Left ventricle myocardium inferior (tissue), 1 donor: ENCODE measurements at regions not wholly inside any gene's neighbourhood (a gene's known extent, or its start where the extent isn't known, plus 50 kb on each side); places are given as distances from the start of the nearest gene placed in this dataset.
"Not testable (repeated sequence)": the region's sequence is repeated elsewhere in the genome, so short reads cannot be mapped to it uniquely, and the experiment has no call there.

ENCODE experiments used
- DNase-seq: peaks from one replicate; pipeline ENCODE4 v3.0.0-alpha.2; 2020
- H3K27ac ChIP-seq: fragments of 200-600 bp; replicated peaks from 2 replicates; pipeline ENCODE4 v1.8.0; 2021
- H3K27me3 ChIP-seq: fragments of 200-600 bp; 2 replicates; pipeline ENCODE4 v1.8.0; 2021; ENCODE audit warnings: low read depth
- H3K36me3 ChIP-seq: fragments of 200-600 bp; 2 replicates; pipeline ENCODE4 v1.8.0; 2021
- H3K4me1 ChIP-seq: fragments of 200-600 bp; 2 replicates; pipeline ENCODE4 v1.8.0; 2021
- H3K4me3 ChIP-seq: fragments of 200-600 bp; 2 replicates; pipeline ENCODE4 v1.8.0; 2021; ENCODE audit warnings: mild to moderate bottlenecking, moderate library complexity
- H3K9me3 ChIP-seq: fragments of 200-600 bp; replicated peaks from 2 replicates; pipeline ENCODE4 v1.8.0; 2021
- intact Hi-C: fragments of 100-400 bp; cut with micrococcal nuclease; formaldehyde crosslinking; loops from one replicate; pipeline ENCODE4 v1.11.0; 2022
- TF ChIP-seq, protein P1 (sequence below): fragments of 200-600 bp; IDR thresholded peaks from 2 replicates; pipeline ENCODE4 v1.8.0; 2021; ENCODE audit warnings: antibody characterized with exemption, mild to moderate bottlenecking, borderline replicate concordance
- donor health status: DM: no; HTN: yes; CAD: no; lungs with severe emphysema.

DNA sequence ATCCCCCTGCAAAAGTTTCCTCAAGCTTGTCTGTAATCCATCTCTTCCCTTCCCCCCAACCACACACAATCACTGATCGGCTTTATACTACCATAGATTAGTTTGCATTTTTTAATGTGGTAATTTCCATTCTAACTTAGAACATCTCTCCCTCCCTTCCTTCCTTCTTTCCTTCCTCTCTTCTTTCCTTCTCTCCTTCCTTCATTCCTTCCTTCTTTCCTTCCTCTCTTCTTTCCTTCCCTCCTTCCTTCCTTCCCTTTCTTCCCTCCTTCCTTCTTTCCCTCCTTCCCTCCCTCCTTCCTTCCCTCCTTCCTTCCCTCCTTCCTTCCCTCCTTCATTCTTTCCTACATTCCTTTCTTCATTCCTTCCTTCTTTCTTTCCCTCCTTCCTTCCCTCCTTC is 166.2 kb upstream of the MSX2 start:
- no peak overlapping the region for H3K27ac ChIP-seq
- intact Hi-C loops: no loop called here
- DNase-seq: no peak
- H3K36me3 ChIP-seq: no peaks in the 10 kb centered on the region
- TF ChIP-seq, protein P1, sequence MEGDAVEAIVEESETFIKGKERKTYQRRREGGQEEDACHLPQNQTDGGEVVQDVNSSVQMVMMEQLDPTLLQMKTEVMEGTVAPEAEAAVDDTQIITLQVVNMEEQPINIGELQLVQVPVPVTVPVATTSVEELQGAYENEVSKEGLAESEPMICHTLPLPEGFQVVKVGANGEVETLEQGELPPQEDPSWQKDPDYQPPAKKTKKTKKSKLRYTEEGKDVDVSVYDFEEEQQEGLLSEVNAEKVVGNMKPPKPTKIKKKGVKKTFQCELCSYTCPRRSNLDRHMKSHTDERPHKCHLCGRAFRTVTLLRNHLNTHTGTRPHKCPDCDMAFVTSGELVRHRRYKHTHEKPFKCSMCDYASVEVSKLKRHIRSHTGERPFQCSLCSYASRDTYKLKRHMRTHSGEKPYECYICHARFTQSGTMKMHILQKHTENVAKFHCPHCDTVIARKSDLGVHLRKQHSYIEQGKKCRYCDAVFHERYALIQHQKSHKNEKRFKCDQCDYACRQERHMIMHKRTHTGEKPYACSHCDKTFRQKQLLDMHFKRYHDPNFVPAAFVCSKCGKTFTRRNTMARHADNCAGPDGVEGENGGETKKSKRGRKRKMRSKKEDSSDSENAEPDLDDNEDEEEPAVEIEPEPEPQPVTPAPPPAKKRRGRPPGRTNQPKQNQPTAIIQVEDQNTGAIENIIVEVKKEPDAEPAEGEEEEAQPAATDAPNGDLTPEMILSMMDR: no peak
- no peaks in the 10 kb centered on the region for H3K9me3 ChIP-seq
- peaks cover 74% of the 10 kb centered on the region for H3K27me3 ChIP-seq
- H3K4me3 ChIP-seq: no peak overlapping the region
- H3K4me1 ChIP-seq: no peaks in the 10 kb centered on the region

DNA sequence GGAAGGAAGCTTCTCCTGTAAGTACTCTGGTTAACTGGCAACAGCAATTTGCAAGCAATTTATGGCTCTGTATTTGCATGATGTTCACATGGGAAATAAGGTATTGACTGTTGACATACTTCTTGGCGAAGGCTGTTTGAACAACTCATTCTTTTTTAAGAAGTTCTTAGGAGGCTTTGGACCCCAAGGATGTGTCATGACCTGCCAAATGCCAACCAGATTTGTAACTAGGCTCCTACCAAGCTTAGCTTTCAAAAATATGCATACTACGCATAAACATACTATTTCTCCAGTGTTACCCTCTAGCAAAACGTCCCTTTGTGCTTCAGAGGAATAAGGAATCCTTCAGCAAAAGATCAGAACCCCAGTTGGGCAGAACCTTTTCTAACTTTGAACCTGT is 165.2 kb upstream of the MSX2 start:
- TF ChIP-seq, protein P1: no peak
- no peaks in the 10 kb centered on the region for H3K4me1 ChIP-seq
- H3K4me3 ChIP-seq: no peak overlapping the region

DNA sequence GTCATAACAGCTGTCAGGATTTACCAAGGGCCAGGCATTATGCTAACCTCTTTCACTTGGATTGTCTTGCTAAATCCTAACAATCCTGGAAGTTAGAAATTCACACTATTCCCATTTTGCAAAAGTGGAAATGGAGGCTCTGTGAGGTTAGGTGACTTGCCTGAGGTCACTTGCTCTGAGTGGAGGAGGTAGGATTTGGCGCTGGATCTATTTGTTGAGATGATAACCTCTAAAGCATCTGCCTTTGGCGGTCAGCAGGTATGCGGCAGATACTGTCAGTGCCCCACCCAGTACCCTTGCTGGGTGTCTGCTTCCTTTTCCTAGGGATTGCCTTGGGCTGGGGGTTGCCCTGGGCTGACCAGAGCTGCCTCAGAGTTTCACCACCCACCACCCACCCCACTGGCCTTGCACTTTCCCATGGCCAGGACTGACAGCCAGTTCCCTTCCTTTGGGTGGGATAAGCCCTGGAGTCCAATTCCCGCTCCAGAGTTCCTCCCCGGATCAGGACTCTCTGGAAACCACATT is 164.8 kb upstream of the MSX2 start:
- H3K4me1 ChIP-seq: no peaks in the 10 kb centered on the region
- TF ChIP-seq, protein P1: no peak
- peaks cover 82% of the 10 kb centered on the region for H3K27me3 ChIP-seq
- H3K27ac ChIP-seq: no peak overlapping the region
- intact Hi-C loops: no loop called here
- no peak for DNase-seq
- H3K4me3 ChIP-seq: no peak overlapping the region
- H3K36me3 ChIP-seq: no peaks in the 10 kb centered on the region
- no peaks in the 10 kb centered on the region for H3K9me3 ChIP-seq

More for the DNA sequence above, 165.2 kb upstream of the MSX2 start:
- intact Hi-C loops: no loop called here
- Histone ChIP-seq H3K9me3 (no peaks in the 10 kb centered on the region), H3K27me3 (peaks cover 77% of the 10 kb centered on the region), H3K36me3 (no peaks in the 10 kb centered on the region), H3K27ac (no peak overlapping the region)
- DNase-seq: no peak

DNA sequence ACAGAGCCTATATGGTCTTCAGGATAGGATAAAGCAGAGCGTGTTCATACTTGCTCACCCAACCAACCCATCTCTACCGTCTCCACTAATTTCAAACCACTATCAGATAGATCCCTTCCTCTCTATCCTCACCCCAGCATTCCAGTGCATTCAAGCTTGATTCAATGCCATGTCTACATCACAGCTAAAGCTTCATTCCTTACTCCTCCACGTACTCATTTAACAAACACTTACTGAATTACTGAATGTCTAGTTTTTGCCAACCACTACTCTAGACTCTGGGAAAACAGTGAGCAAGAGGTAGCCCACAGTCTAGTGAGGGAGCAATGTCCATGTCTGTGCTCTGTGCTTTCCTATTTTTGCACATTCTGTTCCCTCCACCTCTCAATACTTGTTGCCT is 163.5 kb upstream of the MSX2 start:
- Histone ChIP-seq H3K4me3 (no peak overlapping the region), H3K27me3 (peaks cover 89% of the 10 kb centered on the region), H3K27ac (no peak overlapping the region), H3K4me1 (no peaks in the 10 kb centered on the region), H3K36me3 (no peaks in the 10 kb centered on the region), H3K9me3 (no peaks in the 10 kb centered on the region)
- TF ChIP-seq, protein P1: no peak
- intact Hi-C loops: no loop called here
- DNase-seq: no peak

DNA sequence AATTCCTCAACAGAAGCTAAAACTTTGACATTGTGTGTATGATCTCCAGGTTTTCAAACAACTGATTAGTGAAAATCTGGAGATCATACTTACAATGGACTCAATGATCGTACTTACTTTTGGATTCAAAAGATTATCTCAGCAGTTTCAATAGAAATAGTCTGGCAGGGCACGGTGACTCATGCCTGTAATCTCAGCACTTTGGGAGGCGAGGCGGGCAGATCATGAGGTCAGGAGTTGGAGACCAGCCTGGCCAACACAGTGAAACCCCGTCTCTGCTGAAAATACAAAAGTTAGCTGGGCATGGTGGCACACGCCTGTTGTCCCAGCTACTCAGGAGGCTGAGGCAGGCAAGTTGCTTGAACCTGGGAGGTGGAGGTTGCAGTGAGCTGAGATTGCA is 161.3 kb upstream of the MSX2 start:
- H3K4me1 ChIP-seq, H3K27ac ChIP-seq, intact Hi-C loops, H3K4me3 ChIP-seq, DNase-seq, H3K9me3 ChIP-seq, H3K36me3 ChIP-seq: not testable (repeated sequence)
- H3K27me3 ChIP-seq: peaks cover 87% of the 10 kb centered on the region

DNA sequence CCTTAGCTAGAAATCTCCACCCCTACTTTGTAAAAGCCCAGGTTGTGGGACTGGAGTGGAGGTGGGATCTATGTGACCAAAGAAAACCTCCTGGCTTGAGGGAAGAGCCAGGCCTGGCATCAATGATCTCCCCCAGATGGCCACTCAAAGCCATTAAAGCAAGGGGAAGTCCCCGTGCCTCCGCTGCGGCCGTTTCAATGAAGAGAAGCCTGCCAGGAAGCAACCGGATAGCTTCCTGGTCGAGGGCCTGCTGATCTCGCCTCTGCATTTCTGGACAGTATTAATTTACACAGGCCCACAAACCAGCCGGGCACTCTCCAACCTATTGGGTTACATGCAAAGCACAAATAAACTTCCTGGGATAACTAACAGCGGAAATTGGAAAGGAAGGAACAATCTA is 160.5 kb upstream of the MSX2 start:
- Histone ChIP-seq H3K4me3 (no peak overlapping the region), H3K36me3 (no peaks in the 10 kb centered on the region), H3K4me1 (no peaks in the 10 kb centered on the region), H3K9me3 (no peaks in the 10 kb centered on the region), H3K27ac (no peak overlapping the region), H3K27me3 (peaks cover 84% of the 10 kb centered on the region)
- DNase-seq: peak; percentile 14
- intact Hi-C loops: no loop called here
- TF ChIP-seq, protein P1: no peak
